MM.1S (cell line): ENCODE measurements at regions not wholly inside any gene's neighbourhood (a gene's known extent, or its start where the extent isn't known, plus 50 kb on each side); places are given as distances from the start of the nearest gene placed in this dataset.

ENCODE experiments used
- DNase-seq: peaks from one replicate; pipeline ENCODE4 v3.0.0-alpha.2; 2015
- H2AFZ ChIP-seq: fragments of 300-600 bp; sonication (generic); 2 replicates; pipeline ENCODE4 v1.6.0; 2016; ENCODE audit warnings: antibody characterized with exemption, low read length
- H3F3A ChIP-seq: fragments of 300-600 bp; sonication (generic); 2 replicates; pipeline ENCODE4 v1.6.1; 2016; ENCODE audit warnings: mild to moderate bottlenecking, antibody characterized with exemption, low read length, moderate library complexity, mixed read lengths; ENCODE audit not compliant: insufficient read depth
- H3K27ac ChIP-seq: fragments of 300-600 bp; sonication (generic); 2 replicates; pipeline ENCODE4 v1.5.1; 2016; ENCODE audit warnings: mild to moderate bottlenecking, low read length
- H3K27me3 ChIP-seq: fragments of 300-600 bp; sonication (generic); replicated peaks from 2 replicates; pipeline ENCODE4 v1.6.0; 2016; ENCODE audit warnings: low read length; ENCODE audit not compliant: insufficient read depth
- H3K36me3 ChIP-seq: fragments of 300-600 bp; sonication (generic); replicated peaks from 2 replicates; pipeline ENCODE4 v1.6.1; 2016; ENCODE audit warnings: mild to moderate bottlenecking, low read length, mixed read lengths; ENCODE audit not compliant: insufficient read depth
- H3K4me1 ChIP-seq: fragments of 300-600 bp; sonication (generic); 2 replicates; pipeline ENCODE4 v1.6.1; 2016; ENCODE audit warnings: low read length, mixed read lengths
- H3K4me2 ChIP-seq: fragments of 300-600 bp; sonication (generic); 2 replicates; pipeline ENCODE4 v1.6.0; 2016; ENCODE audit warnings: low read depth, low read length
- H3K4me3 ChIP-seq: fragments of 300-600 bp; sonication (generic); 2 replicates; pipeline ENCODE4 v1.5.1; 2016; ENCODE audit warnings: low read length, mixed read lengths
- H3K79me2 ChIP-seq: fragments of 300-600 bp; sonication (generic); 2 replicates; pipeline ENCODE4 v1.6.1; 2016; ENCODE audit warnings: mixed run types, low read length, mixed read lengths
- H3K9ac ChIP-seq: fragments of 300-600 bp; sonication (generic); 2 replicates; pipeline ENCODE4 v1.6.1; 2016; ENCODE audit warnings: low read length, mixed read lengths
- H3K9me2 ChIP-seq: fragments of 300-600 bp; sonication (generic); replicated peaks from 2 replicates; pipeline ENCODE4 v1.6.1; 2016; ENCODE audit warnings: mild to moderate bottlenecking, low read length, mixed read lengths; ENCODE audit not compliant: insufficient read depth
- H3K9me3 ChIP-seq: fragments of 300-600 bp; sonication (generic); replicated peaks from 2 replicates; pipeline ENCODE4 v1.6.1; 2016; ENCODE audit warnings: mild to moderate bottlenecking, low read length, mixed read lengths; ENCODE audit not compliant: insufficient read depth
- H4K20me1 ChIP-seq: fragments of 300-600 bp; sonication (generic); 2 replicates; pipeline ENCODE4 v1.6.1; 2016; ENCODE audit warnings: mild to moderate bottlenecking, low read length, moderate library complexity, mixed read lengths; ENCODE audit not compliant: insufficient read depth
- CTCF ChIP-seq: fragments of 300-600 bp; sonication (generic); IDR thresholded peaks from 2 replicates; pipeline ENCODE4 v1.5.1; 2016; ENCODE audit warnings: antibody characterized with exemption, low read length, mixed read lengths
- EZH2 ChIP-seq: fragments of 300-600 bp; sonication (generic); optimal IDR thresholded peaks from 2 replicates; pipeline ENCODE3; 2017; ENCODE audit warnings: low read depth, mild to moderate bottlenecking, antibody characterized with exemption, low read length, mixed read lengths
- EZH2phosphoT487 ChIP-seq: fragments of 300-600 bp; sonication (generic); IDR thresholded peaks from 2 replicates; pipeline ENCODE4 v1.6.1; 2018; ENCODE audit warnings: antibody characterized with exemption, low read length

GRCh38 chr4:146113171-146113570, 62.3 kb upstream of the LSM6 start:
- Histone ChIP-seq H3K27me3 (no peaks in the 10 kb centered on the region), H3K4me1 (no peaks in the 10 kb centered on the region), H3K27ac (no peak overlapping the region), H3K9ac (no peak overlapping the region), H4K20me1 (no peaks in the 10 kb centered on the region), H2AFZ (no peak overlapping the region), H3K4me3 (no peak overlapping the region), H3K9me2 (no peaks in the 10 kb centered on the region), H3F3A (no peaks in the 10 kb centered on the region), H3K79me2 (no peaks in the 10 kb centered on the region), H3K36me3 (no peaks in the 10 kb centered on the region), H3K4me2 (no peak overlapping the region), H3K9me3 (no peaks in the 10 kb centered on the region)
- TF ChIP-seq EZH2phosphoT487 (no peak), EZH2 (no peak), CTCF (no peak)
- no peak for DNase-seq

GRCh38 chr4:146112389-146112788, 63.1 kb upstream of the LSM6 start:
- no peak overlapping the region for H3K27ac ChIP-seq
- no peaks in the 10 kb centered on the region for H3K27me3 ChIP-seq
- H3K4me2 ChIP-seq: no peak overlapping the region

GRCh38 chr4:146110871-146111485, 64.5 kb upstream of the LSM6 start:
- Histone ChIP-seq H3K4me1 (no peaks in the 10 kb centered on the region), H2AFZ (no peak overlapping the region), H3K36me3 (no peaks in the 10 kb centered on the region), H4K20me1 (no peaks in the 10 kb centered on the region), H3K9ac (no peak overlapping the region), H3K9me3 (no peaks in the 10 kb centered on the region), H3K9me2 (no peaks in the 10 kb centered on the region), H3F3A (no peaks in the 10 kb centered on the region), H3K27ac (no peak overlapping the region), H3K79me2 (no peaks in the 10 kb centered on the region), H3K27me3 (no peaks in the 10 kb centered on the region), H3K4me3 (no peak overlapping the region), H3K4me2 (no peak overlapping the region)
- TF ChIP-seq CTCF: no peak
- no peak for TF ChIP-seq EZH2phosphoT487
- TF ChIP-seq EZH2: no peak
- DNase-seq: no peak

More at GRCh38 chr4:146112389-146112788, 63.1 kb upstream of the LSM6 start:
- no peak overlapping the region for H3K4me3 ChIP-seq
- no peaks in the 10 kb centered on the region for H3K9me3 ChIP-seq
- H3F3A ChIP-seq: no peaks in the 10 kb centered on the region
- no peak for TF ChIP-seq CTCF
- TF ChIP-seq EZH2phosphoT487: no peak
- TF ChIP-seq EZH2: no peak
- no peaks in the 10 kb centered on the region for H3K9me2 ChIP-seq
- H3K36me3 ChIP-seq: no peaks in the 10 kb centered on the region
- H3K4me1 ChIP-seq: no peaks in the 10 kb centered on the region
- H3K9ac ChIP-seq: no peak overlapping the region
- no peaks in the 10 kb centered on the region for H4K20me1 ChIP-seq
- no peak for DNase-seq
- H2AFZ ChIP-seq: no peak overlapping the region
- no peaks in the 10 kb centered on the region for H3K79me2 ChIP-seq
